CD4-positive, alpha-beta T cell treated with Interleukin-1 beta for 1 hour (primary cell): ENCODE measurements at regions not wholly inside any gene's neighbourhood (a gene's known extent, or its start where the extent isn't known, plus 50 kb on each side); places are given as distances from the start of the nearest gene placed in this dataset.

Experiments used
- DNase-seq, 2 donors: peaks; one replicate each; pipeline ENCODE4 v3.0.0-alpha.2; 2020 to 2022

- no peak for DNase-seq
Measured at GRCh38 chr5:34563931-34564709, 92.0 kb upstream of the RAI14 start.

- no peak for DNase-seq
Measured at GRCh38 chr5:34564710-34565235, 91.4 kb upstream of the RAI14 start.

GRCh38 chr5:34570143-34570542 is 86.0 kb upstream of the RAI14 start:
- DNase-seq, result no peak

GRCh38 chr5:34570721-34571676 is 85.1 kb upstream of the RAI14 start:
- DNase-seq, result no peak

GRCh38 chr5:34571677-34572041 is 84.5 kb upstream of the RAI14 start:
- DNase-seq, result no peak

GRCh38 chr5:34574936-34575467 is 81.1 kb upstream of the RAI14 start:
- no peak for DNase-seq

GRCh38 chr5:34576891-34577666 is 79.0 kb upstream of the RAI14 start:
- no peak for DNase-seq

- no peak for DNase-seq
Measured at GRCh38 chr5:34578962-34579361, 77.2 kb upstream of the RAI14 start.

- DNase-seq, result no peak
Measured at GRCh38 chr5:34580983-34581382, 75.1 kb upstream of the RAI14 start.

GRCh38 chr5:34582371-34582770 is 73.8 kb upstream of the RAI14 start:
- no peak for DNase-seq

- DNase-seq, result no peak
Measured at GRCh38 chr5:34583167-34583566, 73.0 kb upstream of the RAI14 start.

- no peak for DNase-seq
Measured at GRCh38 chr5:34584165-34584564, 72.0 kb upstream of the RAI14 start.

- no peak for DNase-seq
Measured at GRCh38 chr5:34585601-34586104, 70.5 kb upstream of the RAI14 start.

GRCh38 chr5:34586117-34586885 is 69.8 kb upstream of the RAI14 start:
- DNase-seq, result no peak

- DNase-seq, result no peak
Measured at GRCh38 chr5:34587355-34588241, 68.5 kb upstream of the RAI14 start.

GRCh38 chr5:34589832-34590231 is 66.3 kb upstream of the RAI14 start:
- DNase-seq, result no peak

GRCh38 chr5:34591723-34592122 is 64.4 kb upstream of the RAI14 start:
- DNase-seq, result no peak

GRCh38 chr5:34597034-34598027 is 58.8 kb upstream of the RAI14 start:
- no peak for DNase-seq

GRCh38 chr5:34598177-34598794 is 57.8 kb upstream of the RAI14 start:
- no peak for DNase-seq
